Epithelial cell of esophagus (primary cell): ENCODE measurements at regions not wholly inside any gene's neighbourhood (a gene's known extent, or its start where the extent isn't known, plus 50 kb on each side); places are given as distances from the start of the nearest gene placed in this dataset.
"Not testable (repeated sequence)": the region's sequence is repeated elsewhere in the genome, so short reads cannot be mapped to it uniquely, and the experiment has no call there.

Experiments used
- DNase-seq: peaks from one replicate; pipeline ENCODE4 v3.0.0; 2010; ENCODE audit warnings: low read depth
- H3K4me3 ChIP-seq: 2 replicates; pipeline ENCODE4 v1.5.1; 2011; ENCODE audit warnings: mild to moderate bottlenecking, low read length, control low read depth
- TF ChIP-seq, protein P1 (sequence below): IDR thresholded peaks from 2 replicates; pipeline ENCODE4 v1.5.1; 2011; ENCODE audit warnings: low read depth, mild to moderate bottlenecking, low read length, control low read depth, inconsistent platforms; ENCODE audit not compliant: insufficient read depth; ENCODE audit errors: missing control alignments

DNA sequence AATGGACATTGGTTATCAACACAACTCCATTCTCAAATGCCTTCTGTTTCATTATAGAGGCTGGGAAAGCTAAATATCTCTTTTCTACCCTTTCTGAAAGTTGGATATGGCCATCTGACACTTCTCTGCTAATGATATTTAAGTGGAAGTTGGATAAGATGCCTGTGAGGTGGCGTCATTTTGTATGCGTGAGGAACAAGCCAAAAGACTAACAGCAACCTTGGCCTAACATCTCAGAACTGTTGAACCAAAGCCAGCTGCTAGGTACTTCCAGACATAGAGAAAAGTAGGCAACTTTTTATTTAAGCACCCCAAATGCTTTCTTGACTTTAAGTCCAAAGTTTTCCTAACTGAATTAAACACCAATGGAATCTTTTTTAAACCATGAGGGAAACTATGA is 708.4 kb downstream of the CD109 start:
- peak; percentile 4 for DNase-seq
- TF ChIP-seq, protein P1, sequence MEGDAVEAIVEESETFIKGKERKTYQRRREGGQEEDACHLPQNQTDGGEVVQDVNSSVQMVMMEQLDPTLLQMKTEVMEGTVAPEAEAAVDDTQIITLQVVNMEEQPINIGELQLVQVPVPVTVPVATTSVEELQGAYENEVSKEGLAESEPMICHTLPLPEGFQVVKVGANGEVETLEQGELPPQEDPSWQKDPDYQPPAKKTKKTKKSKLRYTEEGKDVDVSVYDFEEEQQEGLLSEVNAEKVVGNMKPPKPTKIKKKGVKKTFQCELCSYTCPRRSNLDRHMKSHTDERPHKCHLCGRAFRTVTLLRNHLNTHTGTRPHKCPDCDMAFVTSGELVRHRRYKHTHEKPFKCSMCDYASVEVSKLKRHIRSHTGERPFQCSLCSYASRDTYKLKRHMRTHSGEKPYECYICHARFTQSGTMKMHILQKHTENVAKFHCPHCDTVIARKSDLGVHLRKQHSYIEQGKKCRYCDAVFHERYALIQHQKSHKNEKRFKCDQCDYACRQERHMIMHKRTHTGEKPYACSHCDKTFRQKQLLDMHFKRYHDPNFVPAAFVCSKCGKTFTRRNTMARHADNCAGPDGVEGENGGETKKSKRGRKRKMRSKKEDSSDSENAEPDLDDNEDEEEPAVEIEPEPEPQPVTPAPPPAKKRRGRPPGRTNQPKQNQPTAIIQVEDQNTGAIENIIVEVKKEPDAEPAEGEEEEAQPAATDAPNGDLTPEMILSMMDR = no peak
- H3K4me3 ChIP-seq = no peak overlapping the region

GRCh38 chr6:74402781-74403180 is 706.8 kb downstream of the CD109 start:
- no peak overlapping the region for H3K4me3 ChIP-seq
- no peak for DNase-seq
- TF ChIP-seq, protein P1 = no peak

GRCh38 chr6:74378437-74378836 is 682.4 kb downstream of the CD109 start:
- DNase-seq, H3K4me3 ChIP-seq: not testable (repeated sequence)

GRCh38 chr6:74369556-74369993 is 673.6 kb downstream of the CD109 start:
- no peak overlapping the region for H3K4me3 ChIP-seq

DNA sequence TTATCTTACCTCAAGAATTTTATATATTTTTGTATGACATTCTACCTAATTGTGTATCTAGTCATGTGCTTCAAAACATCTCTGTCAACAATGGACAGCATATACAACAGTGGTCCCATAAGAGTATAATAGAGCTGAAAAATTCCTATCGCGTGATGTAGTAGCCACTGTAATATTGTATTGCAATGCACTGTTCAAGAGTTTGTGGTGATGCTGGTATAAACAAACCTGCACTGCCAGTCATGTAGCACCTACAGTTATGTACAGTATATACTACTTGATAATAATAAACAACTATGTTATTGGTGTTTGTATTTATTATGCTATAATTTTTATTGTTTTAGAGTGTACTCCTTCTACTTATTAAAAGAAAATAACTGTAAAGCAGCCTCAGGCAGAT is 672.7 kb downstream of the CD109 start:
- TF ChIP-seq, protein P1 = no peak
- DNase-seq = no peak
- H3K4me3 ChIP-seq = no peak overlapping the region

More at GRCh38 chr6:74369556-74369993, 673.6 kb downstream of the CD109 start:
- DNase-seq = peak; percentile 90
- TF ChIP-seq, protein P1 = no peak

DNA sequence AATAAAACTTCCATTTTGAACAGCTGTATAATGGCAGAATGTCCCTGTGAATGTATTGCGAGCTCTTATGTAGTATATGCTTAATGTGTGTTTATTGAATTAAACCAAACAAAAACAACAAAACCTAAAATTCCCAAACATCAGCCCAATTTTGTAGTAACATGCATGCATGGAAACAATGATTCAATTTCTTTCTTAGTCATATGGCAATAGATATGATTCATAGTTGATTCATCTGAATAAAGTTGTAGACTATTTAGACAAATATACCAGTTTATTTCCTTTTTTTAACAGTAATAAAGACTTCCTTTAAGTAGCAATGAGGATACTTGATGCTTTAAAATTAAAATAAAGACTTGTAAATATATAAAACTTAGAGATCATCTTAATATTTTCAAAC is 670.6 kb downstream of the CD109 start:
- peak; percentile 39 for DNase-seq
- TF ChIP-seq, protein P1 = no peak
- no peak overlapping the region for H3K4me3 ChIP-seq

DNA sequence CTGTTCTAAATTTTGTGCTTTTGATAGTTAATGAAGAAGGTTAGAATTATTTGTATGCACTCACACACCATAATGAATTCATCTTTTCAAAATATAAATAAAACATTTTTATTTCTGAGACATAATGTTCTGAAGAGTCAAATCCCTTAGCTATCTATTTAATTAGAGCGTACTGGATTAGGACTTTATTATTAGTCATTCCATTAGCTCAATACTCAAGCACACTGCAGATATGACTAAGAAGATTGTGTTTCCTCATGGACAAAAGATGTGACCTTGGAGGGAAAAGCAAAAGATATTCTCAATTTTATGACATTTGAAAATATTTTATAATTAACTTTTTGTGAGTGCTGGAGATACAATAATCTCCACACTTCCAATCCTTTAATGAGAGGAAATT is 666.4 kb downstream of the CD109 start:
- no peak overlapping the region for H3K4me3 ChIP-seq
- TF ChIP-seq, protein P1 = no peak
- peak; percentile 43 for DNase-seq
